ENCODE measurements at regions not wholly inside any gene's neighbourhood (a gene's known extent, or its start where the extent isn't known, plus 50 kb on each side); places are given as distances from the start of the nearest gene placed in this dataset.

DNA sequence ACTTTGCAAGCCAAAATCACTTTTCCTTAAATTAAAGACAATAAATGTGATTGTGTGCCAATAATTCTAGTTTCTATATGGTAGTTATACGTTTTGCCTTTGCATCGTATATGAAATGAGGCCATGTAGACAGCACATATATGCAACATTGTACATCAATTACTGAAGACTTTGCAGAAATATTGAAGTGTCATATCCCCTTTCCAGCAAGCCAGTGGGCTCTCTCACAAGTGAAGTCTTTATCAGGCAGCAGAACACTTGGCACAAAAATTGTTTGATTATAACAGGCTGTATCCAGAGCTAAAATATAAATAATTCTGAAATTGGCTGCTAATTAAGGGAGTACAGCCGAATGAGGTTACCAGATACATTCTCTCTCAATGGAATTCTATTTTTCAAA lies 588.6 kb upstream of the SEMA3D start:
- no CpG with 5 or more reads among the region's 3 CpGs for WGBS (ENCODE audit: insufficient coverage)
- ChIA-PET POLR2A (no interaction called here), CTCF (no interaction called here)
- Mint-ChIP-seq H3K27ac (no peak overlapping the region), H3K9me3 (ENCODE audit: insufficient read depth) (no peaks in the 10 kb centered on the region), H3K4me3 (no peak overlapping the region), H3K4me1 (no peaks in the 10 kb centered on the region), H3K27me3 (no peaks in the 10 kb centered on the region)
- H3K79me2 ChIP-seq (ENCODE audit: control insufficient read depth, insufficient read depth, low read length), result no peaks in the 10 kb centered on the region
- intact Hi-C loops (cut with micrococcal nuclease), result no loop called here
- H4K20me1 ChIP-seq (ENCODE audit: control insufficient read depth, insufficient read depth, low read length, poor library complexity, severe bottlenecking), result no peaks in the 10 kb centered on the region
- H3K9me3 ChIP-seq (ENCODE audit: control extremely low read depth in 1 of 3, control insufficient read depth in 2 of 3, insufficient read depth in 1 of 3, low read length in 2 of 3), result no peaks in the 10 kb centered on the region
- DNase-seq (no peak), ATAC-seq (ENCODE audit: low read depth) (no peak)
- H3K4me1 ChIP-seq (ENCODE audit: control insufficient read depth in 2 of 2, insufficient read depth in 2 of 2, low read length in 2 of 2), result no peaks in the 10 kb centered on the region
- no peak overlapping the region for H3K4me3 ChIP-seq (ENCODE audit: control extremely low read depth in 1 of 5, extremely low read depth in 1 of 5, insufficient read depth in 1 of 5, low read depth in 2 of 5, low read length in 4 of 5)
- no peak overlapping the region for H2AFZ ChIP-seq (ENCODE audit: insufficient read depth, low read depth, low read length, poor library complexity, severe bottlenecking)
- TF ChIP-seq, protein P1, sequence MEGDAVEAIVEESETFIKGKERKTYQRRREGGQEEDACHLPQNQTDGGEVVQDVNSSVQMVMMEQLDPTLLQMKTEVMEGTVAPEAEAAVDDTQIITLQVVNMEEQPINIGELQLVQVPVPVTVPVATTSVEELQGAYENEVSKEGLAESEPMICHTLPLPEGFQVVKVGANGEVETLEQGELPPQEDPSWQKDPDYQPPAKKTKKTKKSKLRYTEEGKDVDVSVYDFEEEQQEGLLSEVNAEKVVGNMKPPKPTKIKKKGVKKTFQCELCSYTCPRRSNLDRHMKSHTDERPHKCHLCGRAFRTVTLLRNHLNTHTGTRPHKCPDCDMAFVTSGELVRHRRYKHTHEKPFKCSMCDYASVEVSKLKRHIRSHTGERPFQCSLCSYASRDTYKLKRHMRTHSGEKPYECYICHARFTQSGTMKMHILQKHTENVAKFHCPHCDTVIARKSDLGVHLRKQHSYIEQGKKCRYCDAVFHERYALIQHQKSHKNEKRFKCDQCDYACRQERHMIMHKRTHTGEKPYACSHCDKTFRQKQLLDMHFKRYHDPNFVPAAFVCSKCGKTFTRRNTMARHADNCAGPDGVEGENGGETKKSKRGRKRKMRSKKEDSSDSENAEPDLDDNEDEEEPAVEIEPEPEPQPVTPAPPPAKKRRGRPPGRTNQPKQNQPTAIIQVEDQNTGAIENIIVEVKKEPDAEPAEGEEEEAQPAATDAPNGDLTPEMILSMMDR (IDR thresholded peaks at IDR 0.05), result no peak
- TF ChIP-seq EZH2 (IDR thresholded peaks at IDR 0.05; ENCODE audit: borderline replicate concordance, insufficient read depth, low read depth, low read length, poor library complexity, severe bottlenecking), result no peak
- no peak overlapping the region for H3K27ac ChIP-seq (ENCODE audit: low read length in 2 of 2)
- no peaks in the 10 kb centered on the region for H3K27me3 ChIP-seq (replicated peaks in 1 of 4; ENCODE audit: control extremely low read depth in 1 of 4, control insufficient read depth in 3 of 4, insufficient read depth in 4 of 4, low read length in 3 of 4)
- no peaks in the 10 kb centered on the region for H3K36me3 ChIP-seq (replicated peaks in 1 of 2; ENCODE audit: control extremely low read depth in 1 of 2, control insufficient read depth in 1 of 2, extremely low read depth in 1 of 2, insufficient read depth in 2 of 2, low read length in 1 of 2)
- H3K9ac ChIP-seq (ENCODE audit: low read length), result no peak overlapping the region
- no peak overlapping the region for H3K4me2 ChIP-seq (replicated peaks; ENCODE audit: low read depth, low read length, poor library complexity, severe bottlenecking)

DNA sequence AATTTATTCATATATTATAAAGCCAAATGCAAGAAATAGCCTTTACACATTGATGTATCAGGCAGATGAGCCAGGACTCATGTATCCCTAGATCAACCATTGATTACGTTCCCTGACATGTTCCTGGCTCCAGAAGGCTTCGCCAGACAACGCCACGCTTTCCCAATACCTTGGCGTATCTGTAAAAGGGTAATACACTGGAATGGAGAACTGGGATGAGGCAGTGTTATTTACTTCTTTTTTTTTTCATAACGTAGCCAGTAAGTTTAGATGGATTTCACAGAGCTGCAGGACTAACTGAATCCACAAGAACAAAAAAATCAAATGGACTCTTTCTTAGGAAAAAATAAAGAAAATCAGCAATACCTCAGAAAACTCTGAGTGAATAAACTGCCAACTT lies 588.1 kb upstream of the SEMA3D start:
- Histone ChIP-seq H3K9me3 (ENCODE audit: control extremely low read depth in 1 of 3, control insufficient read depth in 2 of 3, insufficient read depth in 1 of 3, low read length in 2 of 3) (no peaks in the 10 kb centered on the region), H3K36me3 (replicated peaks in 1 of 2; ENCODE audit: control extremely low read depth in 1 of 2, control insufficient read depth in 1 of 2, extremely low read depth in 1 of 2, insufficient read depth in 2 of 2, low read length in 1 of 2) (no peaks in the 10 kb centered on the region), H3K27me3 (replicated peaks in 1 of 4; ENCODE audit: control extremely low read depth in 1 of 4, control insufficient read depth in 3 of 4, insufficient read depth in 4 of 4, low read length in 3 of 4) (no peaks in the 10 kb centered on the region), H3K4me2 (replicated peaks; ENCODE audit: low read depth, low read length, poor library complexity, severe bottlenecking) (no peak overlapping the region), H3K79me2 (ENCODE audit: control insufficient read depth, insufficient read depth, low read length) (no peaks in the 10 kb centered on the region), H2AFZ (ENCODE audit: insufficient read depth, low read depth, low read length, poor library complexity, severe bottlenecking) (no peak overlapping the region), H3K4me1 (ENCODE audit: control insufficient read depth in 2 of 2, insufficient read depth in 2 of 2, low read length in 2 of 2) (no peaks in the 10 kb centered on the region), H4K20me1 (ENCODE audit: control insufficient read depth, insufficient read depth, low read length, poor library complexity, severe bottlenecking) (no peaks in the 10 kb centered on the region), H3K4me3 (ENCODE audit: control extremely low read depth in 1 of 5, extremely low read depth in 1 of 5, insufficient read depth in 1 of 5, low read depth in 2 of 5, low read length in 4 of 5) (no peak overlapping the region), H3K9ac (ENCODE audit: low read length) (no peak overlapping the region), H3K27ac (ENCODE audit: low read length in 2 of 2) (no peak overlapping the region)
- ChIA-PET POLR2A (no interaction called here), CTCF (no interaction called here)
- Mint-ChIP-seq H3K4me3 (no peak overlapping the region), H3K4me1 (no peaks in the 10 kb centered on the region), H3K9me3 (ENCODE audit: insufficient read depth) (no peaks in the 10 kb centered on the region), H3K27me3 (no peaks in the 10 kb centered on the region), H3K27ac (no peak overlapping the region)
- no peak for DNase-seq
- 92% methylated on average over 5 of the region's 6 CpGs for WGBS (ENCODE audit: insufficient coverage)
- no peak for TF ChIP-seq EZH2 (IDR thresholded peaks at IDR 0.05; ENCODE audit: borderline replicate concordance, insufficient read depth, low read depth, low read length, poor library complexity, severe bottlenecking)
- TF ChIP-seq, protein P1 (IDR thresholded peaks at IDR 0.05), result no peak
- intact Hi-C loops (cut with micrococcal nuclease), result no loop called here
- ATAC-seq (ENCODE audit: low read depth), result no peak
